ENCODE measurements at regions not wholly inside any gene's neighbourhood (a gene's known extent, or its start where the extent isn't known, plus 50 kb on each side); places are given as distances from the start of the nearest gene placed in this dataset.

GRCh38 chr3:96354742-96355141 is 459.7 kb upstream of the EPHA6 start:
- no peaks in the 10 kb centered on the region for H3K27me3 ChIP-seq (ENCODE audit: insufficient read depth, low read length, poor library complexity)
- no peak overlapping the region for H2BK120ac ChIP-seq (ENCODE audit: low read depth, low read length)
- H2AK5ac ChIP-seq (ENCODE audit: low read length) = no peak overlapping the region
- H3K79me1 ChIP-seq (ENCODE audit: low read length) = no peaks in the 10 kb centered on the region
- no peak for DNase-seq
- no peak overlapping the region for H3K27ac ChIP-seq (ENCODE audit: low read depth, low read length)
- no peak overlapping the region for H3K4ac ChIP-seq (ENCODE audit: low read depth, low read length)
- no peak overlapping the region for H2BK5ac ChIP-seq (ENCODE audit: low read length)
- no peak overlapping the region for H3K18ac ChIP-seq (ENCODE audit: low read length)
- no peak overlapping the region for H3K4me3 ChIP-seq (ENCODE audit: low read length)
- H2BK15ac ChIP-seq (replicated peaks; ENCODE audit: low read depth) = no peak overlapping the region
- H4K5ac ChIP-seq (ENCODE audit: low read length) = no peak overlapping the region
- no peaks in the 10 kb centered on the region for H3K79me2 ChIP-seq (ENCODE audit: control insufficient read depth, insufficient read depth, low read length)
- no peak overlapping the region for H3K23ac ChIP-seq (ENCODE audit: low read length)
- no peak overlapping the region for H3K4me2 ChIP-seq (ENCODE audit: low read length)
- H3K9ac ChIP-seq (ENCODE audit: low read length) = no peak overlapping the region
- H3K4me1 ChIP-seq (ENCODE audit: control insufficient read depth, low read depth, low read length) = no peaks in the 10 kb centered on the region
- no peak overlapping the region for H3K56ac ChIP-seq (ENCODE audit: low read length)
- no peak overlapping the region for H4K8ac ChIP-seq (ENCODE audit: low read depth, low read length)
- H3K36me3 ChIP-seq (ENCODE audit: control insufficient read depth, insufficient read depth, low read length) = no peaks in the 10 kb centered on the region

- Histone ChIP-seq H2BK5ac (ENCODE audit: low read length) (no peak overlapping the region), H3K4me3 (ENCODE audit: low read length) (no peak overlapping the region), H3K23ac (ENCODE audit: low read length) (no peak overlapping the region), H3K79me1 (ENCODE audit: low read length) (no peaks in the 10 kb centered on the region), H3K18ac (ENCODE audit: low read length) (no peak overlapping the region), H4K5ac (ENCODE audit: low read length) (no peak overlapping the region), H3K79me2 (ENCODE audit: control insufficient read depth, insufficient read depth, low read length) (no peaks in the 10 kb centered on the region), H3K27ac (ENCODE audit: low read depth, low read length) (no peak overlapping the region), H2BK120ac (ENCODE audit: low read depth, low read length) (no peak overlapping the region), H3K4ac (ENCODE audit: low read depth, low read length) (peak overlapping the region; percentile 55), H3K56ac (ENCODE audit: low read length) (no peak overlapping the region), H3K9ac (ENCODE audit: low read length) (no peak overlapping the region), H4K8ac (ENCODE audit: low read depth, low read length) (no peak overlapping the region), H3K4me2 (ENCODE audit: low read length) (no peak overlapping the region), H3K4me1 (ENCODE audit: control insufficient read depth, low read depth, low read length) (no peaks in the 10 kb centered on the region), H2BK15ac (replicated peaks; ENCODE audit: low read depth) (no peak overlapping the region), H3K36me3 (ENCODE audit: control insufficient read depth, insufficient read depth, low read length) (no peaks in the 10 kb centered on the region), H2AK5ac (ENCODE audit: low read length) (no peak overlapping the region), H3K27me3 (ENCODE audit: insufficient read depth, low read length, poor library complexity) (no peaks in the 10 kb centered on the region)
- WGBS (ENCODE audit: extremely low coverage, insufficient coverage, low lambda C conversion rate) = no CpG with 5 or more reads among the region's 1 CpG
- no peak for DNase-seq
These were observed 453.2 kb upstream of the EPHA6 start for GRCh38 chr3:96361241-96361640.

- no peak overlapping the region for H4K8ac ChIP-seq (ENCODE audit: low read depth, low read length)
- H3K56ac ChIP-seq (ENCODE audit: low read length) = no peak overlapping the region
- no peak overlapping the region for H3K4me2 ChIP-seq (ENCODE audit: low read length)
- H3K79me1 ChIP-seq (ENCODE audit: low read length) = no peaks in the 10 kb centered on the region
- H2BK120ac ChIP-seq (ENCODE audit: low read depth, low read length) = no peak overlapping the region
- H3K27ac ChIP-seq (ENCODE audit: low read depth, low read length) = no peak overlapping the region
- H3K4me1 ChIP-seq (ENCODE audit: control insufficient read depth, low read depth, low read length) = no peaks in the 10 kb centered on the region
- H2BK5ac ChIP-seq (ENCODE audit: low read length) = no peak overlapping the region
- H3K36me3 ChIP-seq (ENCODE audit: control insufficient read depth, insufficient read depth, low read length) = no peaks in the 10 kb centered on the region
- H4K5ac ChIP-seq (ENCODE audit: low read length) = no peak overlapping the region
- no peak overlapping the region for H3K23ac ChIP-seq (ENCODE audit: low read length)
- H3K79me2 ChIP-seq (ENCODE audit: control insufficient read depth, insufficient read depth, low read length) = no peaks in the 10 kb centered on the region
- no peak overlapping the region for H3K9ac ChIP-seq (ENCODE audit: low read length)
- no peak overlapping the region for H3K4me3 ChIP-seq (ENCODE audit: low read length)
- DNase-seq = no peak
- no peak overlapping the region for H2BK15ac ChIP-seq (replicated peaks; ENCODE audit: low read depth)
- no peak overlapping the region for H3K4ac ChIP-seq (ENCODE audit: low read depth, low read length)
- no peaks in the 10 kb centered on the region for H3K27me3 ChIP-seq (ENCODE audit: insufficient read depth, low read length, poor library complexity)
- H3K18ac ChIP-seq (ENCODE audit: low read length) = no peak overlapping the region
- H2AK5ac ChIP-seq (ENCODE audit: low read length) = no peak overlapping the region
These were observed 443.8 kb upstream of the EPHA6 start for GRCh38 chr3:96370637-96371036.

- Histone ChIP-seq H3K4me2 (ENCODE audit: low read length) (no peak overlapping the region), H4K5ac (ENCODE audit: low read length) (no peak overlapping the region), H3K9ac (ENCODE audit: low read length) (no peak overlapping the region), H2BK5ac (ENCODE audit: low read length) (no peak overlapping the region), H3K79me1 (ENCODE audit: low read length) (no peaks in the 10 kb centered on the region), H3K56ac (ENCODE audit: low read length) (no peak overlapping the region), H3K18ac (ENCODE audit: low read length) (no peak overlapping the region), H2BK120ac (ENCODE audit: low read depth, low read length) (no peak overlapping the region), H3K23ac (ENCODE audit: low read length) (no peak overlapping the region), H2AK5ac (ENCODE audit: low read length) (no peak overlapping the region), H3K4me1 (ENCODE audit: control insufficient read depth, low read depth, low read length) (no peaks in the 10 kb centered on the region), H3K36me3 (ENCODE audit: control insufficient read depth, insufficient read depth, low read length) (no peaks in the 10 kb centered on the region), H3K4ac (ENCODE audit: low read depth, low read length) (no peak overlapping the region), H3K27ac (ENCODE audit: low read depth, low read length) (no peak overlapping the region), H2BK15ac (replicated peaks; ENCODE audit: low read depth) (no peak overlapping the region), H3K4me3 (ENCODE audit: low read length) (no peak overlapping the region), H3K79me2 (ENCODE audit: control insufficient read depth, insufficient read depth, low read length) (no peaks in the 10 kb centered on the region), H4K8ac (ENCODE audit: low read depth, low read length) (no peak overlapping the region), H3K27me3 (ENCODE audit: insufficient read depth, low read length, poor library complexity) (no peaks in the 10 kb centered on the region)
- WGBS (ENCODE audit: extremely low coverage, insufficient coverage, low lambda C conversion rate) = no CpG with 5 or more reads among the region's 1 CpG
- no peak for DNase-seq
These were observed 404.2 kb upstream of the EPHA6 start for GRCh38 chr3:96410006-96410730.

GRCh38 chr3:96416549-96417255 is 397.7 kb upstream of the EPHA6 start:
- H3K56ac ChIP-seq (ENCODE audit: low read length) = no peak overlapping the region
- H3K36me3 ChIP-seq (ENCODE audit: control insufficient read depth, insufficient read depth, low read length) = no peaks in the 10 kb centered on the region
- H3K4ac ChIP-seq (ENCODE audit: low read depth, low read length) = no peak overlapping the region
- H3K27me3 ChIP-seq (ENCODE audit: insufficient read depth, low read length, poor library complexity) = no peaks in the 10 kb centered on the region
- H3K4me2 ChIP-seq (ENCODE audit: low read length) = no peak overlapping the region
- H3K23ac ChIP-seq (ENCODE audit: low read length) = no peak overlapping the region
- H3K4me3 ChIP-seq (ENCODE audit: low read length) = no peak overlapping the region
- no peak overlapping the region for H2BK5ac ChIP-seq (ENCODE audit: low read length)
- H4K5ac ChIP-seq (ENCODE audit: low read length) = no peak overlapping the region
- no peaks in the 10 kb centered on the region for H3K4me1 ChIP-seq (ENCODE audit: control insufficient read depth, low read depth, low read length)
- no peak overlapping the region for H3K18ac ChIP-seq (ENCODE audit: low read length)
- H2BK120ac ChIP-seq (ENCODE audit: low read depth, low read length) = no peak overlapping the region
- no peaks in the 10 kb centered on the region for H3K79me1 ChIP-seq (ENCODE audit: low read length)
- H2AK5ac ChIP-seq (ENCODE audit: low read length) = no peak overlapping the region
- H2BK15ac ChIP-seq (replicated peaks; ENCODE audit: low read depth) = no peak overlapping the region
- H3K9ac ChIP-seq (ENCODE audit: low read length) = no peak overlapping the region
- no peak for DNase-seq
- no CpG with 5 or more reads among the region's 5 CpGs for WGBS (ENCODE audit: extremely low coverage, insufficient coverage, low lambda C conversion rate)
- no peaks in the 10 kb centered on the region for H3K79me2 ChIP-seq (ENCODE audit: control insufficient read depth, insufficient read depth, low read length)
- no peak overlapping the region for H3K27ac ChIP-seq (ENCODE audit: low read depth, low read length)
- H4K8ac ChIP-seq (ENCODE audit: low read depth, low read length) = no peak overlapping the region

- H2AK5ac ChIP-seq (ENCODE audit: low read length) = no peak overlapping the region
- DNase-seq = no peak
- no peak overlapping the region for H2BK120ac ChIP-seq (ENCODE audit: low read depth, low read length)
- no peak overlapping the region for H3K23ac ChIP-seq (ENCODE audit: low read length)
- no peak overlapping the region for H2BK15ac ChIP-seq (replicated peaks; ENCODE audit: low read depth)
- no peak overlapping the region for H3K4ac ChIP-seq (ENCODE audit: low read depth, low read length)
- H3K27me3 ChIP-seq (ENCODE audit: insufficient read depth, low read length, poor library complexity) = no peaks in the 10 kb centered on the region
- H4K5ac ChIP-seq (ENCODE audit: low read length) = no peak overlapping the region
- no peaks in the 10 kb centered on the region for H3K36me3 ChIP-seq (ENCODE audit: control insufficient read depth, insufficient read depth, low read length)
- no peaks in the 10 kb centered on the region for H3K79me1 ChIP-seq (ENCODE audit: low read length)
- no peak overlapping the region for H3K18ac ChIP-seq (ENCODE audit: low read length)
- H3K9ac ChIP-seq (ENCODE audit: low read length) = no peak overlapping the region
- H3K4me2 ChIP-seq (ENCODE audit: low read length) = no peak overlapping the region
- no peak overlapping the region for H3K4me3 ChIP-seq (ENCODE audit: low read length)
- H4K8ac ChIP-seq (ENCODE audit: low read depth, low read length) = no peak overlapping the region
- no peak overlapping the region for H3K27ac ChIP-seq (ENCODE audit: low read depth, low read length)
- H2BK5ac ChIP-seq (ENCODE audit: low read length) = no peak overlapping the region
- no peaks in the 10 kb centered on the region for H3K4me1 ChIP-seq (ENCODE audit: control insufficient read depth, low read depth, low read length)
- no peaks in the 10 kb centered on the region for H3K79me2 ChIP-seq (ENCODE audit: control insufficient read depth, insufficient read depth, low read length)
- no peak overlapping the region for H3K56ac ChIP-seq (ENCODE audit: low read length)
These were observed 386.3 kb upstream of the EPHA6 start for GRCh38 chr3:96428097-96428496.
